Colonic mucosa (tissue), 4 donors: ENCODE measurements at regions not wholly inside any gene's neighbourhood (a gene's known extent, or its start where the extent isn't known, plus 50 kb on each side); places are given as distances from the start of the nearest gene placed in this dataset.

Experiments used
- DNase-seq: peaks from one replicate; pipeline ENCODE4 v3.0.0-alpha.2; 2020
- H3K27ac ChIP-seq: fragments of 200-600 bp; one replicate; pipeline ENCODE4 v1.8.0; 2021
- H3K27me3 ChIP-seq: fragments of 200-600 bp; one replicate; pipeline ENCODE4 v1.8.0; 2021
- H3K36me3 ChIP-seq: fragments of 200-600 bp; one replicate; pipeline ENCODE4 v1.8.0; 2021
- H3K4me1 ChIP-seq: fragments of 200-600 bp; one replicate; pipeline ENCODE4 v1.8.0; 2021; ENCODE audit warnings: mild to moderate bottlenecking
- H3K4me3 ChIP-seq: fragments of 200-600 bp; one replicate; pipeline ENCODE4 v1.8.0; 2021
- H3K9ac ChIP-seq, 2 donors: one replicate each; pipeline ENCODE4 v1.7.0; 2013; ENCODE audit warnings: control low read depth in 2 of 2, low read depth in 2 of 2, low read length in 2 of 2
- H3K9me3 ChIP-seq: fragments of 200-600 bp; one replicate; pipeline ENCODE4 v1.8.0; 2021
- CTCF ChIP-seq: fragments of 200-600 bp; IDR thresholded peaks from one replicate; pipeline ENCODE4 v1.8.0; 2022; ENCODE audit warnings: antibody characterized with exemption, mild to moderate bottlenecking
- intact Hi-C: fragments of 100-400 bp; cut with DNase I; formaldehyde crosslinking; loops from one replicate; pipeline ENCODE4 v1.14.1; 2022
- donor health status: healthy.
- donor health status: DM: no; HTN: no; CAD: no.
- donor health status: DM: no; HTN: no; CAD: no.

- no peaks in the 10 kb centered on the region for H3K27me3 ChIP-seq
- intact Hi-C loops, result no loop called here
- H3K4me1 ChIP-seq, result no peaks in the 10 kb centered on the region
- H3K9me3 ChIP-seq, result no peaks in the 10 kb centered on the region
- no peak overlapping the region for H3K4me3 ChIP-seq
- DNase-seq, result no peak
- no peak overlapping the region for H3K9ac ChIP-seq
- H3K27ac ChIP-seq, result no peak overlapping the region
- TF ChIP-seq CTCF, result no peak
- H3K36me3 ChIP-seq, result no peaks in the 10 kb centered on the region
Measured at GRCh38 chrY:12253756-12254155, 447.3 kb upstream of the USP9Y start.

- Histone ChIP-seq H3K9me3 (no peaks in the 10 kb centered on the region), H3K4me1 (no peaks in the 10 kb centered on the region), H3K27me3 (no peaks in the 10 kb centered on the region), H3K4me3 (no peak overlapping the region), H3K36me3 (no peaks in the 10 kb centered on the region), H3K27ac (no peak overlapping the region), H3K9ac (no peak overlapping the region)
- TF ChIP-seq CTCF, result no peak
- intact Hi-C loops, result no loop called here
- DNase-seq, result no peak
Measured at GRCh38 chrY:12271162-12271561, 429.9 kb upstream of the USP9Y start.

GRCh38 chrY:12285608-12286007 is 415.4 kb upstream of the USP9Y start:
- DNase-seq, result no peak
- Histone ChIP-seq H3K4me1 (no peaks in the 10 kb centered on the region), H3K9me3 (no peaks in the 10 kb centered on the region), H3K27me3 (no peaks in the 10 kb centered on the region), H3K27ac (no peak overlapping the region), H3K9ac (no peak overlapping the region), H3K36me3 (no peaks in the 10 kb centered on the region), H3K4me3 (no peak overlapping the region)
- no peak for TF ChIP-seq CTCF
- intact Hi-C loops, result no loop called here

GRCh38 chrY:12288919-12289318 is 412.1 kb upstream of the USP9Y start:
- Histone ChIP-seq H3K4me1 (no peaks in the 10 kb centered on the region), H3K27ac (no peak overlapping the region), H3K9ac (no peak overlapping the region), H3K9me3 (no peaks in the 10 kb centered on the region), H3K36me3 (no peaks in the 10 kb centered on the region), H3K4me3 (no peak overlapping the region), H3K27me3 (no peaks in the 10 kb centered on the region)
- intact Hi-C loops, result no loop called here
- DNase-seq, result no peak
- no peak for TF ChIP-seq CTCF

GRCh38 chrY:12289415-12289814 is 411.6 kb upstream of the USP9Y start:
- no peaks in the 10 kb centered on the region for H3K9me3 ChIP-seq
- intact Hi-C loops, result no loop called here
- no peak overlapping the region for H3K27ac ChIP-seq
- H3K4me3 ChIP-seq, result no peak overlapping the region
- H3K36me3 ChIP-seq, result no peaks in the 10 kb centered on the region
- no peak for DNase-seq
- no peak overlapping the region for H3K9ac ChIP-seq
- no peak for TF ChIP-seq CTCF
- H3K4me1 ChIP-seq, result no peaks in the 10 kb centered on the region
- no peaks in the 10 kb centered on the region for H3K27me3 ChIP-seq

GRCh38 chrY:12292542-12292941 is 408.5 kb upstream of the USP9Y start:
- Histone ChIP-seq H3K4me1 (no peaks in the 10 kb centered on the region), H3K9ac (no peak overlapping the region), H3K4me3 (no peak overlapping the region), H3K9me3 (no peaks in the 10 kb centered on the region), H3K36me3 (no peaks in the 10 kb centered on the region), H3K27me3 (no peaks in the 10 kb centered on the region), H3K27ac (no peak overlapping the region)
- no peak for DNase-seq
- intact Hi-C loops, result no loop called here
- TF ChIP-seq CTCF, result no peak
